ENCODE measurements at regions not wholly inside any gene's neighbourhood (a gene's known extent, or its start where the extent isn't known, plus 50 kb on each side); places are given as distances from the start of the nearest gene placed in this dataset.

GRCh38 chr9:129561594-129562281 lies 59.2 kb downstream of the C9orf50 start:
- ATAC-seq (replicated peaks) (no peak), DNase-seq (no peak)
- Mint-ChIP-seq H3K36me3 (ENCODE audit: insufficient read depth) (no peaks in the 10 kb centered on the region), H3K4me3 (no peak overlapping the region), H3K27me3 (peaks cover 28 to 32% of the 10 kb centered on the region in 2 donors), H3K4me1 (ENCODE audit: low read depth in 2 of 2) (no peaks in the 10 kb centered on the region), H3K9me3 (no peaks in the 10 kb centered on the region), H3K27ac (no peak overlapping the region)

GRCh38 chr9:129560881-129561306 lies 60.0 kb downstream of the C9orf50 start:
- Mint-ChIP-seq H3K4me3 (no peak overlapping the region), H3K36me3 (ENCODE audit: insufficient read depth) (no peaks in the 10 kb centered on the region), H3K27me3 (peaks cover 23 to 26% of the 10 kb centered on the region in 2 donors), H3K27ac (peak overlapping the region in 1 of 2 donors; percentile 77), H3K4me1 (ENCODE audit: low read depth in 2 of 2) (no peaks in the 10 kb centered on the region), H3K9me3 (no peaks in the 10 kb centered on the region)
- ATAC-seq (replicated peaks) (no peak), DNase-seq (no peak)

- no peak for DNase-seq
- peaks cover 0 to 3% of the 10 kb centered on the region in 2 donors for H3K4me1 Mint-ChIP-seq (ENCODE audit: low read depth in 2 of 2)
- H3K4me3 Mint-ChIP-seq: no peak overlapping the region
- H3K36me3 Mint-ChIP-seq (ENCODE audit: insufficient read depth): no peaks in the 10 kb centered on the region
- H3K9me3 Mint-ChIP-seq: no peaks in the 10 kb centered on the region
- H3K27ac Mint-ChIP-seq: peak overlapping the region in 1 of 2 donors; percentile 46
- no peak for ATAC-seq (replicated peaks)
- H3K27me3 Mint-ChIP-seq: peaks cover 23% of the 10 kb centered on the region in 2 donors
Observed at GRCh38 chr9:129559506-129559881, 61.4 kb downstream of the C9orf50 start.

GRCh38 chr9:129558551-129559505 lies 62.1 kb downstream of the C9orf50 start:
- no peaks in the 10 kb centered on the region for H3K36me3 Mint-ChIP-seq (ENCODE audit: insufficient read depth)
- peak overlapping the region in 1 of 2 donors; percentile 46 for H3K27ac Mint-ChIP-seq
- H3K27me3 Mint-ChIP-seq: peaks cover 23 to 29% of the 10 kb centered on the region in 2 donors
- no peak for ATAC-seq (replicated peaks)
- H3K4me3 Mint-ChIP-seq: no peak overlapping the region
- no peak for DNase-seq
- no peaks in the 10 kb centered on the region for H3K9me3 Mint-ChIP-seq
- H3K4me1 Mint-ChIP-seq (ENCODE audit: low read depth in 2 of 2): peaks cover 0 to 3% of the 10 kb centered on the region in 2 donors

GRCh38 chr9:129558063-129558550 lies 62.8 kb downstream of the C9orf50 start:
- Mint-ChIP-seq H3K4me3 (no peak overlapping the region), H3K4me1 (ENCODE audit: low read depth in 2 of 2) (peaks cover 0 to 3% of the 10 kb centered on the region in 2 donors), H3K36me3 (ENCODE audit: insufficient read depth) (no peaks in the 10 kb centered on the region), H3K27ac (no peak overlapping the region), H3K9me3 (no peaks in the 10 kb centered on the region), H3K27me3 (peaks cover 28 to 36% of the 10 kb centered on the region in 2 donors)
- no peak for ATAC-seq (replicated peaks)
- DNase-seq: no peak

- DNase-seq (no peak), ATAC-seq (replicated peaks) (no peak)
- H3K27me3 Mint-ChIP-seq: peaks cover 28 to 36% of the 10 kb centered on the region in 2 donors
- no peak overlapping the region for H3K27ac Mint-ChIP-seq
- no peaks in the 10 kb centered on the region for H3K9me3 Mint-ChIP-seq
- H3K36me3 Mint-ChIP-seq (ENCODE audit: insufficient read depth): no peaks in the 10 kb centered on the region
- H3K4me3 Mint-ChIP-seq: no peak overlapping the region
- H3K4me1 Mint-ChIP-seq (ENCODE audit: low read depth in 2 of 2): peaks cover 0 to 3% of the 10 kb centered on the region in 2 donors
Observed at GRCh38 chr9:129557192-129558036, 63.5 kb downstream of the C9orf50 start.

GRCh38 chr9:129556491-129557191 lies 64.3 kb downstream of the C9orf50 start:
- no peak for DNase-seq
- Mint-ChIP-seq H3K9me3 (no peaks in the 10 kb centered on the region), H3K4me3 (no peak overlapping the region), H3K27me3 (peaks cover 33 to 41% of the 10 kb centered on the region in 2 donors), H3K27ac (no peak overlapping the region), H3K36me3 (ENCODE audit: insufficient read depth) (no peaks in the 10 kb centered on the region), H3K4me1 (ENCODE audit: low read depth in 2 of 2) (peaks cover 0 to 3% of the 10 kb centered on the region in 2 donors)
- no peak for ATAC-seq (replicated peaks)

GRCh38 chr9:129555512-129556215 lies 65.2 kb downstream of the C9orf50 start:
- peaks cover 29 to 41% of the 10 kb centered on the region in 2 donors for H3K27me3 Mint-ChIP-seq
- DNase-seq (no peak), ATAC-seq (replicated peaks) (no peak)
- H3K4me3 Mint-ChIP-seq: no peak overlapping the region
- no peaks in the 10 kb centered on the region for H3K9me3 Mint-ChIP-seq
- H3K4me1 Mint-ChIP-seq (ENCODE audit: low read depth in 2 of 2): peaks cover 1 to 3% of the 10 kb centered on the region in 2 donors
- H3K36me3 Mint-ChIP-seq (ENCODE audit: insufficient read depth): peaks cover 2% of the 10 kb centered on the region
- no peak overlapping the region for H3K27ac Mint-ChIP-seq

GRCh38 chr9:129554649-129555048 lies 66.3 kb downstream of the C9orf50 start:
- Mint-ChIP-seq H3K27me3 (peaks cover 30 to 47% of the 10 kb centered on the region in 2 donors), H3K4me3 (no peak overlapping the region), H3K36me3 (ENCODE audit: insufficient read depth) (peaks cover 2% of the 10 kb centered on the region), H3K4me1 (ENCODE audit: low read depth in 2 of 2) (peaks cover 5 to 6% of the 10 kb centered on the region in 2 donors), H3K9me3 (no peaks in the 10 kb centered on the region), H3K27ac (no peak overlapping the region)
- DNase-seq: no peak
- ATAC-seq (replicated peaks): no peak

- ATAC-seq (replicated peaks) (no peak), DNase-seq (no peak)
- H3K27me3 Mint-ChIP-seq: peaks cover 34 to 51% of the 10 kb centered on the region in 2 donors
- H3K9me3 Mint-ChIP-seq: no peaks in the 10 kb centered on the region
- H3K36me3 Mint-ChIP-seq (ENCODE audit: insufficient read depth): peaks cover 2% of the 10 kb centered on the region
- H3K27ac Mint-ChIP-seq: no peak overlapping the region
- H3K4me1 Mint-ChIP-seq (ENCODE audit: low read depth in 2 of 2): peaks cover 9 to 10% of the 10 kb centered on the region in 2 donors
- no peak overlapping the region for H3K4me3 Mint-ChIP-seq
Observed at GRCh38 chr9:129553277-129553676, 67.6 kb downstream of the C9orf50 start.

GRCh38 chr9:129552064-129552463 lies 68.8 kb downstream of the C9orf50 start:
- DNase-seq (no peak), ATAC-seq (replicated peaks) (no peak)
- H3K36me3 Mint-ChIP-seq (ENCODE audit: insufficient read depth): peaks cover 2% of the 10 kb centered on the region
- peaks cover 9 to 10% of the 10 kb centered on the region in 2 donors for H3K4me1 Mint-ChIP-seq (ENCODE audit: low read depth in 2 of 2)
- peaks cover 34 to 59% of the 10 kb centered on the region in 2 donors for H3K27me3 Mint-ChIP-seq
- no peak overlapping the region for H3K4me3 Mint-ChIP-seq
- H3K9me3 Mint-ChIP-seq: no peaks in the 10 kb centered on the region
- no peak overlapping the region for H3K27ac Mint-ChIP-seq

GRCh38 chr9:129551393-129551973 lies 69.4 kb downstream of the C9orf50 start:
- Mint-ChIP-seq H3K9me3 (no peaks in the 10 kb centered on the region), H3K36me3 (ENCODE audit: insufficient read depth) (peaks cover 2% of the 10 kb centered on the region), H3K4me1 (ENCODE audit: low read depth in 2 of 2) (peaks cover 9 to 10% of the 10 kb centered on the region in 2 donors), H3K27me3 (peaks cover 37 to 65% of the 10 kb centered on the region in 2 donors), H3K4me3 (peak overlapping the region in 1 of 2 donors; percentile 81), H3K27ac (no peak overlapping the region)
- DNase-seq (no peak), ATAC-seq (replicated peaks) (no peak)
